HCT116 (cell line): ENCODE measurements at regions not wholly inside any gene's neighbourhood (a gene's known extent, or its start where the extent isn't known, plus 50 kb on each side); places are given as distances from the start of the nearest gene placed in this dataset.

Experiments used
- CEBPB ChIP-seq: IDR thresholded peaks from 2 replicates; pipeline ENCODE4 v1.6.1; 2012; ENCODE audit warnings: low read depth
- CTCF ChIP-seq, 3 experiments: fragments of 200-600 bp in 1 of 3; sonication (generic) in 1 of 3; IDR thresholded peaks in 2 of 3; conservative IDR thresholded peaks in 1 of 3; 2 replicates each; pipeline ENCODE4 v1.5.1; 2012 to 2017; ENCODE audit warnings: low read depth in 2 of 3, low read length in 2 of 3, antibody characterized with exemption in 1 of 3, borderline replicate concordance in 1 of 3, control low read depth in 1 of 3, mild to moderate bottlenecking in 1 of 3, mixed read lengths in 1 of 3, mixed run types in 1 of 3, moderate library complexity in 1 of 3; ENCODE audit not compliant: insufficient read depth in 1 of 3
- EGR1 ChIP-seq: IDR thresholded peaks from 2 replicates; pipeline ENCODE4 v1.6.1; 2012; ENCODE audit warnings: low read depth
- EZH2 ChIP-seq: fragments of 200-600 bp; sonication (generic); IDR thresholded peaks from 2 replicates; pipeline ENCODE4 v1.6.1; 2017; ENCODE audit warnings: antibody characterized with exemption, mixed run types
- FOSL1 ChIP-seq: IDR thresholded peaks from 2 replicates; pipeline ENCODE4 v1.6.1; 2012; ENCODE audit warnings: low read depth
- MAX ChIP-seq: IDR thresholded peaks from 2 replicates; pipeline ENCODE4 v1.6.1; 2012
- POLR2A ChIP-seq: IDR thresholded peaks from 2 replicates; pipeline ENCODE4 v1.7.0; 2011; ENCODE audit warnings: borderline replicate concordance; ENCODE audit not compliant: insufficient read depth, insufficient read length; ENCODE audit errors: extremely low read depth
- POLR2AphosphoS5 ChIP-seq: IDR thresholded peaks from 2 replicates; pipeline ENCODE4 v1.6.1; 2011; ENCODE audit warnings: mild to moderate bottlenecking, low read depth, low read length, moderate library complexity
- REST ChIP-seq: IDR thresholded peaks from 2 replicates; pipeline ENCODE4 v1.6.1; 2012; ENCODE audit warnings: low read depth
- SP1 ChIP-seq: IDR thresholded peaks from 2 replicates; pipeline ENCODE4 v1.6.1; 2012; ENCODE audit warnings: low read depth
- YY1 ChIP-seq: IDR thresholded peaks from 2 replicates; pipeline ENCODE4 v1.6.1; 2011; ENCODE audit warnings: low read length, low read depth, moderate library complexity, mild to moderate bottlenecking; ENCODE audit not compliant: insufficient replicate concordance; ENCODE audit errors: extremely low read depth
- ZBTB33 ChIP-seq: IDR thresholded peaks from 2 replicates; pipeline ENCODE4 v1.6.1; 2011; ENCODE audit warnings: mild to moderate bottlenecking, low read length, moderate library complexity; ENCODE audit not compliant: insufficient replicate concordance; ENCODE audit errors: extremely low read depth

- TF ChIP-seq ZBTB33 (no peak), EGR1 (no peak), CEBPB (no peak), CTCF (IDR thresholded peaks at IDR 0.05 in 2 of 3, conservative IDR thresholded peaks at IDR 0.05 in 1 of 3; ENCODE audit: borderline replicate concordance in 1 of 3, insufficient read depth in 1 of 3, low read depth in 2 of 3, low read length in 2 of 3) (no peak), REST (no peak), YY1 (no peak), POLR2A (no peak), EZH2 (no peak), FOSL1 (no peak), POLR2AphosphoS5 (no peak), MAX (no peak), SP1 (no peak)
These were observed 158.2 kb downstream of the TFAP2B start for GRCh38 chr6:50976907-50977306.
